Progenitor cell of endocrine pancreas (in vitro differentiated cells): ENCODE measurements at regions not wholly inside any gene's neighbourhood (a gene's known extent, or its start where the extent isn't known, plus 50 kb on each side); places are given as distances from the start of the nearest gene placed in this dataset.

Source experiments
- DNase-seq: peaks from one replicate; pipeline ENCODE4 v3.0.0; 2021; ENCODE audit warnings: low spot score; ENCODE audit not compliant: unreplicated experiment
- H3K27ac Mint-ChIP-seq: 2 replicates; pipeline ENCODE4 v1.8.0; 2021; ENCODE audit warnings: mild to moderate bottlenecking, moderate library complexity, mixed read lengths
- H3K27me3 Mint-ChIP-seq: 2 replicates; pipeline ENCODE4 v1.8.0; 2021; ENCODE audit warnings: mixed read lengths
- H3K36me3 Mint-ChIP-seq: 2 replicates; pipeline ENCODE4 v1.8.0; 2022; ENCODE audit warnings: mixed read lengths; ENCODE audit not compliant: insufficient read depth
- H3K4me1 Mint-ChIP-seq: 2 replicates; pipeline ENCODE4 v1.8.0; 2021; ENCODE audit warnings: low read depth, mixed read lengths
- H3K4me3 Mint-ChIP-seq: 2 replicates; pipeline ENCODE4 v1.8.0; 2021; ENCODE audit warnings: low read depth, mild to moderate bottlenecking, moderate library complexity, mixed read lengths
- H3K9me3 Mint-ChIP-seq: 2 replicates; pipeline ENCODE4 v1.8.0; 2021; ENCODE audit warnings: low read depth, mixed read lengths
- TF ChIP-seq, protein P1 (sequence below): fragments of 200-600 bp; sonication (generic); IDR thresholded peaks from one replicate; pipeline ENCODE4 v1.5.0; 2021; ENCODE audit warnings: antibody characterized with exemption, mild to moderate bottlenecking; ENCODE audit not compliant: unreplicated experiment

GRCh38 chr18:41266204-41266603 lies 688.8 kb upstream of the PIK3C3 start:
- Mint-ChIP-seq H3K4me1 (peaks cover 17% of the 10 kb centered on the region), H3K4me3 (no peak overlapping the region), H3K27ac (no peak overlapping the region), H3K36me3 (no peaks in the 10 kb centered on the region), H3K27me3 (no peaks in the 10 kb centered on the region), H3K9me3 (no peaks in the 10 kb centered on the region)
- no peak for DNase-seq
- TF ChIP-seq, protein P1, sequence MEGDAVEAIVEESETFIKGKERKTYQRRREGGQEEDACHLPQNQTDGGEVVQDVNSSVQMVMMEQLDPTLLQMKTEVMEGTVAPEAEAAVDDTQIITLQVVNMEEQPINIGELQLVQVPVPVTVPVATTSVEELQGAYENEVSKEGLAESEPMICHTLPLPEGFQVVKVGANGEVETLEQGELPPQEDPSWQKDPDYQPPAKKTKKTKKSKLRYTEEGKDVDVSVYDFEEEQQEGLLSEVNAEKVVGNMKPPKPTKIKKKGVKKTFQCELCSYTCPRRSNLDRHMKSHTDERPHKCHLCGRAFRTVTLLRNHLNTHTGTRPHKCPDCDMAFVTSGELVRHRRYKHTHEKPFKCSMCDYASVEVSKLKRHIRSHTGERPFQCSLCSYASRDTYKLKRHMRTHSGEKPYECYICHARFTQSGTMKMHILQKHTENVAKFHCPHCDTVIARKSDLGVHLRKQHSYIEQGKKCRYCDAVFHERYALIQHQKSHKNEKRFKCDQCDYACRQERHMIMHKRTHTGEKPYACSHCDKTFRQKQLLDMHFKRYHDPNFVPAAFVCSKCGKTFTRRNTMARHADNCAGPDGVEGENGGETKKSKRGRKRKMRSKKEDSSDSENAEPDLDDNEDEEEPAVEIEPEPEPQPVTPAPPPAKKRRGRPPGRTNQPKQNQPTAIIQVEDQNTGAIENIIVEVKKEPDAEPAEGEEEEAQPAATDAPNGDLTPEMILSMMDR: no peak

GRCh38 chr18:41265047-41265446 lies 690.0 kb upstream of the PIK3C3 start:
- Mint-ChIP-seq H3K9me3 (no peaks in the 10 kb centered on the region), H3K27me3 (no peaks in the 10 kb centered on the region), H3K4me1 (peaks cover 17% of the 10 kb centered on the region), H3K36me3 (no peaks in the 10 kb centered on the region), H3K27ac (no peak overlapping the region), H3K4me3 (no peak overlapping the region)
- TF ChIP-seq, protein P1: no peak
- no peak for DNase-seq

- no peak for DNase-seq
- Mint-ChIP-seq H3K36me3 (no peaks in the 10 kb centered on the region), H3K9me3 (no peaks in the 10 kb centered on the region), H3K4me1 (peaks cover 17% of the 10 kb centered on the region), H3K4me3 (no peak overlapping the region), H3K27ac (no peak overlapping the region), H3K27me3 (no peaks in the 10 kb centered on the region)
- TF ChIP-seq, protein P1: no peak
These were observed 691.1 kb upstream of the PIK3C3 start for GRCh38 chr18:41263956-41264355.

- Mint-ChIP-seq H3K27ac (no peak overlapping the region), H3K27me3 (no peaks in the 10 kb centered on the region), H3K4me1 (peaks cover 17% of the 10 kb centered on the region), H3K36me3 (no peaks in the 10 kb centered on the region), H3K4me3 (no peak overlapping the region), H3K9me3 (no peaks in the 10 kb centered on the region)
- DNase-seq: no peak
- TF ChIP-seq, protein P1: no peak
These were observed 692.3 kb upstream of the PIK3C3 start for GRCh38 chr18:41262688-41263087.

DNA sequence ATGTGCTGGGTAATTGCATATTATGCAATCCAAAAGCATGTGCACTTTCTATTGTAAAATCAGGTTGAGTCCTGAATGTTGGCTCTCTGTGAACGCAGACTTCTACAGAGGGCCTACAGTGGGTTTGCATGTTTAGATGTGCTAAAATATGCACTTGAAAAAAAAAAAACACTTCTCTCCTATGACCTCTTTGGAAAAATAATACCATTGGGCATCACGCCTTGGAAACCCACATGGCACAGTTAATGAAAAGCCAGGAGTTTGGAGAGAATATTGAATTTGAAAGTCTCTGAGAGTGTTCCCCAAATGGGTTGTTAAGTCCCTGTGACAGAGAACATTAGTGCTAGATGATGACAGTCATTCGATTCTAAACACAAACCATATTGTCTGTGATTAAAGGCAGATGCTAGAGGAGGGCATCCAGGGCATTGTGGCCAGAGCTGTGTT lies 710.4 kb upstream of the PIK3C3 start:
- DNase-seq: no peak
- H3K27me3 Mint-ChIP-seq: no peaks in the 10 kb centered on the region
- no peaks in the 10 kb centered on the region for H3K36me3 Mint-ChIP-seq
- H3K27ac Mint-ChIP-seq: no peak overlapping the region
- H3K9me3 Mint-ChIP-seq: peaks cover 4% of the 10 kb centered on the region
- no peak overlapping the region for H3K4me3 Mint-ChIP-seq
- peaks cover 6% of the 10 kb centered on the region for H3K4me1 Mint-ChIP-seq
- TF ChIP-seq, protein P1: no peak
